Epithelial cell of esophagus (primary cell): ENCODE measurements at regions not wholly inside any gene's neighbourhood (a gene's known extent, or its start where the extent isn't known, plus 50 kb on each side); places are given as distances from the start of the nearest gene placed in this dataset.

ENCODE experiments used
- DNase-seq: peaks from one replicate; pipeline ENCODE4 v3.0.0; 2010; ENCODE audit warnings: low read depth
- H3K4me3 ChIP-seq: 2 replicates; pipeline ENCODE4 v1.5.1; 2011; ENCODE audit warnings: mild to moderate bottlenecking, low read length, control low read depth
- TF ChIP-seq, protein P1 (sequence below): IDR thresholded peaks from 2 replicates; pipeline ENCODE4 v1.5.1; 2011; ENCODE audit warnings: low read depth, mild to moderate bottlenecking, low read length, control low read depth, inconsistent platforms; ENCODE audit not compliant: insufficient read depth; ENCODE audit errors: missing control alignments

DNA sequence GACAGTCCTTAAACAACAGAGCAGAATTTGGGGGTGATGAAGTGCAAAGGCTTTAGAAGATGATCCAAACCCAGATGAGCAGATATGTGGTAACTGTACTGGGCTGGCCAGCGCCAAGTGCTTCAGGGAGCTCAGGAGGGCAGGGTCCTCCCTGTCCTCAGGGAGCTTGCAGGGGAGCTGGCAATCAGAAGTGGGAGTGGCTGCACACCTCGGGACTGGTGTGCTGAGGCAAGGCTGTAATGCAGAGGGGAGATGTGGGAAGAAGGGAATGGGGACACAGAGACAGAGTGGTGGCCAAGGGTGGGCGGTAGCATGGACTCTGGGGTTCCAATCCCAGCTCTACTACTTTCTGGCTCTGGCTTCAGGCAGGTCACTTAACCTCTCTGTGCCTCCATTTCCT, 235.6 kb upstream of the NCAM1 start:
- H3K4me3 ChIP-seq: no peak overlapping the region
- TF ChIP-seq, protein P1, sequence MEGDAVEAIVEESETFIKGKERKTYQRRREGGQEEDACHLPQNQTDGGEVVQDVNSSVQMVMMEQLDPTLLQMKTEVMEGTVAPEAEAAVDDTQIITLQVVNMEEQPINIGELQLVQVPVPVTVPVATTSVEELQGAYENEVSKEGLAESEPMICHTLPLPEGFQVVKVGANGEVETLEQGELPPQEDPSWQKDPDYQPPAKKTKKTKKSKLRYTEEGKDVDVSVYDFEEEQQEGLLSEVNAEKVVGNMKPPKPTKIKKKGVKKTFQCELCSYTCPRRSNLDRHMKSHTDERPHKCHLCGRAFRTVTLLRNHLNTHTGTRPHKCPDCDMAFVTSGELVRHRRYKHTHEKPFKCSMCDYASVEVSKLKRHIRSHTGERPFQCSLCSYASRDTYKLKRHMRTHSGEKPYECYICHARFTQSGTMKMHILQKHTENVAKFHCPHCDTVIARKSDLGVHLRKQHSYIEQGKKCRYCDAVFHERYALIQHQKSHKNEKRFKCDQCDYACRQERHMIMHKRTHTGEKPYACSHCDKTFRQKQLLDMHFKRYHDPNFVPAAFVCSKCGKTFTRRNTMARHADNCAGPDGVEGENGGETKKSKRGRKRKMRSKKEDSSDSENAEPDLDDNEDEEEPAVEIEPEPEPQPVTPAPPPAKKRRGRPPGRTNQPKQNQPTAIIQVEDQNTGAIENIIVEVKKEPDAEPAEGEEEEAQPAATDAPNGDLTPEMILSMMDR: no peak
- no peak for DNase-seq

DNA sequence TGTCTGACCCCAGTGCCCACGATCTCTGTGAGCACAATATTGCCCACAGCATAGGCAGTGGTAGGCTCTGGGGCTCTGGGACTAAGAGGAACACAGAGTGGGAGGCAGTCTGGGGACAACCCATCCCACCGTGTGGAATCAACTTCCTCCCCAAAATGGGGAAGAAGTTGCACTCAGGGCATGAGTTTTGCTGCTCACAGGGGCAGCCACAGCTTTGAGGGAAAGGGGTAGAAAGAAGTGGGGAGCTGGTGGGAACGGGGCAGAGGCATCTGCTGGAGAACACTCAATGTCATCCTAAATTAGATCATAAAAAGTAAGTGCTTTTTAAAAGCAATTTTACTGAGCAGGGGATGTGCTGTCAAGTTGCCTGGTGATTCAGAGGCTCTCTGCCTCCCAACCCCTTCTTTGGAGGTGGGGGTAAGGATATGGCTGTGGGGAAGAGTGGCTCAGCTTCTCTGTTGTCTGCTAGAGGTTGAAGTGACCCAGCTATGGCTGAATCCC, 233.8 kb upstream of the NCAM1 start:
- TF ChIP-seq, protein P1: no peak
- no peak overlapping the region for H3K4me3 ChIP-seq
- DNase-seq: no peak

DNA sequence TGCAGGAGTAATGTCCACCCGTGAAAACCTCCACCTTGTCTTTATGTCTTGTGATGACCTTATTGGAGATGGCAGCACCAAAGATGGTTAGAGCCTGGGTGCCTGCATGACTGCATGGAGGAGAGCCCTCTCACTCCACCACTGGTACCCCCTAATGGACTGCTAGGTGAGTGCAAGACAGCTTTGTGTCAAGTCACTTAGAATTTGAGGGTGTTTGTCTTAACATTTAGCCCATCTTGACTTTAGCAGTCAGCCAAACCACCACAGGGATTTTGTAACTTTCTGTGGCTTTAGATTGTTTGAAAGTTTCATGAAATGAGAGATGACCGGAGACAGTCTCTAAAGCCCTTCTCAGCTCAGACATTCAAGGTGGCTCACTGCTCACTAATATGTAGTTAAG, 232.9 kb upstream of the NCAM1 start:
- H3K4me3 ChIP-seq: no peak overlapping the region
- no peak for DNase-seq
- TF ChIP-seq, protein P1: no peak

DNA sequence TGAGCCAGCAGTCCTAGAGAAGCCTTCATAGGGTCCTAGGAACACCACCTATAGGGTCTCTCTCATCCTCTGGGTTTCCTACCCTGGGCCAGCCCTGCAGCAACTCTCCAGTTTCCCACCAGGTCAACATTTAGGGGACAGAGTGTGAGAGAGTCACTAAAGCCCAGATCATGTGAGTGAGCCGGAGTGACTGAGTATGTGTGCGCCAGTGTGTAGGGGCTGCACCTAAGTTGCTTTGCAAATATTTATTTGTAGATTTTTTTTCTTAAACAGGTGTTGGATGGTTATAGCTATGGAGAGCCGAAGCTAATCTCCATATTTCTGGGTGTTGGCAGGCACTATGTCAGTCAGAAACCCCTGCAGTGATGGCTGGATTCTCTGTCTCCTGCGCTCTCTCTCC, 232.5 kb upstream of the NCAM1 start:
- TF ChIP-seq, protein P1: no peak
- no peak overlapping the region for H3K4me3 ChIP-seq
- DNase-seq: no peak

DNA sequence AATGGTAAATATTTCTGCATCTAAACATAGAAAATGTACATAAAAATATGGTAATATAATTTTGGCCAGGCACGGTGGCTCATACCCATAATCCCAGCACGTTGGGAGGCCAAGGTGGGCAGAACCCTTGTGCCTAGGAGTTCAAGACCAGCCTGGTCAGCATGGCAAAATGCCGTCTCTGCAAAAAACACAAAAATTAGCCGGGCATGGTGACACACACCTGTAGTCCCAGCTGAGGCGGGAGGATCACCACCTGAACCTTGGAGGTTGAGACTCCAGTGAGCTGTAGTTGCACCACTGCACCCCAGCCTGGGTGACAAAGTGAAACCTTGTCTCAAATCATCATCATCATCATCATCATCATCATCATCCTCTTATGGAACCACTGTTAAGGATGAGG, 230.6 kb upstream of the NCAM1 start:
- no peak for DNase-seq

DNA sequence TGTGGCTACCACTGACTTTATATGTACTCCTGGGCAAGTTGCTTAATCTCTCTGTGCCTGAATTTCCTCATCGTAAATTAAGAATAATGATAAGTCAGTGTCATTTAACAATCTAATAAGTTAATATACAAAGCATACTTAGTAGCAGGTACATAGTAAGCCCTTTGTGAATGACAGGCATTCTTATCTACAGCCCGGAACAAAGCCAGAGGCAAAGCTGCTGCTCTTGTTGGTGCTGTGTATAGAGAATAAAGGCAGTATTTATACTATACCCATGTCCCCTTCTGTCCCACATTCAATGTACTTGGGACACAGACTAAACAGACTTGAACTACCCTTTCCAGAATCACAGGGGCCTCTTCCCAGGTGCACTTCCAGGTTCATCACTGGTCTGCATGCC, 229.7 kb upstream of the NCAM1 start:
- H3K4me3 ChIP-seq: no peak overlapping the region
- no peak for DNase-seq
- TF ChIP-seq, protein P1: no peak

More for the DNA sequence above, 230.6 kb upstream of the NCAM1 start:
- TF ChIP-seq, protein P1: no peak
- no peak overlapping the region for H3K4me3 ChIP-seq

DNA sequence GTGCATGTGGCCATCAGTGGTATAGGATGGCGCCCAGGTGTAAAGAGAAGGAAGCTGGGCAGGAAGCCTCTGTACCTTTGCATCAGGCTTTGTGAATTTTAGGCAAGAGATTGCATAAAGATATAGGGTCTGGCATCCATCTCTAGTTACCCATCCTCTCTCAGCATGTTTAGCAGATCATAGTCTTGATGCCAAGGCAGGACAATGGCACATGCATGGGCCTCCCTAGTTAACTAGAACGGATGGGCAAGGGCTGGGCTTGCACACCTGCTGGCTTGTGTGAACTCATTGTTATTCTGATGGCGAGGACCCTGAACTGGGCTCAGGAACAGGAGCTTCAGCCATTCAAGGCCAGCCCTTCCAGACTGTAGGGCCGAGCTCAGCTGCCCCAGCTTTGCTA, 229.2 kb upstream of the NCAM1 start:
- DNase-seq: no peak
- H3K4me3 ChIP-seq: no peak overlapping the region
- TF ChIP-seq, protein P1: no peak
